GM18519 (cell line): ENCODE measurements at regions not wholly inside any gene's neighbourhood (a gene's known extent, or its start where the extent isn't known, plus 50 kb on each side); places are given as distances from the start of the nearest gene placed in this dataset.
"Not testable (repeated sequence)": the region's sequence is repeated elsewhere in the genome, so short reads cannot be mapped to it uniquely, and the experiment has no call there.

Source experiments
- ATAC-seq: cut with Tn5 transposase; IDR thresholded peaks from one replicate; pipeline ENCODE4 v1.9.1; 2021; ENCODE audit warnings: mild to moderate bottlenecking, moderate library complexity; ENCODE audit not compliant: unreplicated experiment, low FRiP score

DNA sequence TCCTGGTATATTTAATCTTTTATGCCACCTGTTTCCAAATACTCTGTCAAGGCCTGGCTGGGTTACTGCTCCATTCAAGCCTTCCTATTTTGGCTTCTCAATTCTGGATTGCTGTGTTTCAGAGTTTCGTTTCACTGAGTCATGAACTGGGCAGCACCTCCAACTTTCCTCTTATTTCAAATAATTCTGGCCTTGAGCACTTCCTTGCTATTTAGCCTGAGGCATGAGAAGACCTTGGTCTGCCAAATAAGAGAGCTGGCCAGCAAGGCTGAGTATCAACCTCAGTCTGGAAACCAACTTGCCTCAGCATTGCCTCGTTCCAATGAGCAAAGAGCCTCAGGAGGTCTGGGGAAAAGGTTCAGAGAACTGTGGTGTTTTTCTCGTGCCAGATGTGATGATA is 66.6 kb downstream of the TNFAIP3 start:
- no peak for ATAC-seq

DNA sequence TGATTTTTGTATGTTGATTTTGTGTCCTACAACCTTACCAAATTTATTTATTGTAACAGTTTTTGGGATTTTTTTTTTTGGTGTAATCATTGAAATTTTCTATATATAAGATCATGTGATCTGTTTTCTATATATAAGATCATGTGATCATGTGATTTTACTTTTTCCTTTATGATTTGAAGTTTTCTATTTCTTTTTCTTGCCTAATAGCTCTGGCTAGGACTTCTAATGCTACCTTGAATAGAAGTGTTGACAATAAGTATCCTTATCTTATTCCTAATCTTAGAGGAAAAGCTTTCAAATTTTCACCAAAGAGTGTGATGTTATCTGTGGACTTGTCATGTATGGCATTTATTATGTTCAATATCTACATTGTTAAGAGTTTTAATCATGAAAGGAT is 69.7 kb downstream of the TNFAIP3 start:
- ATAC-seq: no peak

- ATAC-seq: no peak
Observed at GRCh38 chr6:137937834-137938233, 70.8 kb downstream of the TNFAIP3 start.

DNA sequence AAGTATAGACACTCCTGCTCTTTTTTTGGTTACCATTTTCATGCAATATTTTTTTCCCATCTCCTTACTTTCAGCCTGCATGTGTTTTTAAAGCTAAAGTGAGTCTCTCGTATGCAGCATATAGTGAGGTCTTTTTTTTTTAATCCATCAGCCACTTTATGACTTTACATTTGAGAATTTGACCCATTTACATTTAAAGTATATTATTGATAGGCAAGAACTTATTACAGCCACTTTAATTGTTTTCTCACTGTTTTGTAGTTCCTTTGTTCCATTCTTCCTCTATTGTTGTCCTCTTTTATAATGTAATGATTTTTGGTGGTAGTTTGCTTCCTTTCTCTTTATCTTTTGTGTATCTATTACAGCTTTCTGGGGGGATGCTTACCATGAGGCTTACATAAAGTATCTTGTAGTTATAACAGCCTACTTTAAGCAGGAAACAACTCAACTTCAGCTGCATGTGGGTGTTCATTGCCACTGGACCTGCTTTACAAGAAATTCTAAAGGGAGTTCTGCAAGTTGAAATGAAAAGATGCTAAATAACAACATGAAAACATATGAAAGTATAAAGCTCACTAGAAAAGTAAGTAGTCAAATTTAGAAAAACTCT is 71.8 kb downstream of the TNFAIP3 start:
- ATAC-seq: no peak

GRCh38 chr6:137941995-137942394 is 74.9 kb downstream of the TNFAIP3 start:
- no peak for ATAC-seq

DNA sequence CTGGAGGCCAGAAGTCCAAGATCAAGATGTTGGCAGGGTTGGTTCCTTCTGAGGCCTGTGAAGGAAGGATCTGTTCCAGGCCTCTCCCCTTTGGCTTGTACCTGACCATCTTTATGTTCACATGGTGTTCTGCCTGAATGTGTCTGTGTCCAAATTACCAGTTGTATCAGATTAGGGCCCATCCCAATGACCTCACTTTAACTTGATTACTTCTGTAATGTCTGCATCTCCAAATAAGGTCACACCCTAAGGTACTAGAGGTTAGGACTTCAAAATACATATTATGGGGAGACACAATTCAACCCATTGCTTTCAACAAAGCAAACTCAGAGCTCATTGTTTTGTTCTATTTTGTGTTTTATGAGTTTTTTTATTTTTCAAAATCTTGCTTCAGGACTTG is 75.7 kb downstream of the TNFAIP3 start:
- ATAC-seq: no peak

DNA sequence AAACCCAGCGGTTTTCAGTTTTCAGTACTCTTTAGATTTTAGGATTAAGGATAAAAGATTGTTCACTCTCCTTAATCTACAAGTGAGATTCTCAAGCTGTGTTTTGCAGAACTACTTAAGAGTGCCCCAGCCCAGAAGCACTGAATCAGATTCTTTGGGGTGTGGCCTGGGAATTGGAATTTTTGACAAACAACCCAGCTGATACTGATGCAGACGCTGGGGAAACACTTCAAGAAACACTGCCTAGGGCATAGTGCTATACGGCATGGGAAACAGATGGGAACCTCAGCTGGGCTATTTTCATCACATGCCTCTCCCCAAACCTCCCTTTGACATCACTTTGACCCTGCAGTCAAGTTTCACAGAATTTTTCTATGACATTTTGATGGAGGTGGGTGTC is 77.3 kb downstream of the TNFAIP3 start:
- ATAC-seq: not testable (repeated sequence)

GRCh38 chr6:137944793-137945498 is 77.9 kb downstream of the TNFAIP3 start:
- no peak for ATAC-seq

GRCh38 chr6:137949686-137950390 is 82.8 kb downstream of the TNFAIP3 start:
- no peak for ATAC-seq

DNA sequence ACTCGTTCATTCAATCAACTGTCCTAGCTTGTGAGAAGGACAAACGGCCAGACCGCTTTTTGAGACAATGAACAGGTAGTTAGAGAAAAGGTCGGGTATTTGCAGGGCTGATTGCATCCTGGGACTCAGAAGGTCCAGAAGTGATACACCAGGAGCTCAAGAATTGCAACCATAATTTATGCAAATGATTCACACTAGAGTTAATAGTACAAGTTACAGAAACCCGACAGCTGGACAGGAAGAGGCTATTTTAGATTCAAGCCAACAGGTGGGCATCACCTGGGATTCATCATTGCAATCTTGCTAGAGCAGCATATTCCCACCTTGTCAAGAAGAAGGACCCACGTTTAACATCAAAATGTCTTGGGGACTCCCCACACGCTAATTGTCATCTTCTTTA is 83.5 kb downstream of the TNFAIP3 start:
- ATAC-seq: no peak

GRCh38 chr6:137951064-137951597 is 84.1 kb downstream of the TNFAIP3 start:
- no peak for ATAC-seq

GRCh38 chr6:137952247-137952646 is 85.2 kb downstream of the TNFAIP3 start:
- no peak for ATAC-seq

GRCh38 chr6:137953761-137954160 is 86.7 kb downstream of the TNFAIP3 start:
- ATAC-seq: no peak

DNA sequence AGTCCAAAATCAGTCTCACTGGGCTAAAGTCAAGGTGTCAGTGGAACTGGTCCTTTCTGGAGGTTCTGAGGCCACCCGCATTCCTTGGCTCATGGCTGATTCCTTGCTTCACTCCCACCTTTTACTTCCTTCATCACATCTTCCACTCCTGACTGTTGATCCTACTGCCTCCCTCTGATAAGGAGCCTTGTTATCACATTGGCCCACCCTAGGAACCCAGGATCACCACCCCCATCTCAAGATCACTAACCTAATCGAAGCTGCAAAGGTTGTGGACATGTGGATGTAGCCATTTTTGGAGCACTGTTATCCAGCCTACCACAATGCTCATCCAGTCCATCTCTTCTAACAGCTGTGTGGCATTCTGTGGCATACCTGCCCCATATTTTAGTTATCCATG is 87.2 kb downstream of the TNFAIP3 start:
- ATAC-seq: no peak

GRCh38 chr6:137956098-137956488 is 89.0 kb downstream of the TNFAIP3 start:
- ATAC-seq: no peak

DNA sequence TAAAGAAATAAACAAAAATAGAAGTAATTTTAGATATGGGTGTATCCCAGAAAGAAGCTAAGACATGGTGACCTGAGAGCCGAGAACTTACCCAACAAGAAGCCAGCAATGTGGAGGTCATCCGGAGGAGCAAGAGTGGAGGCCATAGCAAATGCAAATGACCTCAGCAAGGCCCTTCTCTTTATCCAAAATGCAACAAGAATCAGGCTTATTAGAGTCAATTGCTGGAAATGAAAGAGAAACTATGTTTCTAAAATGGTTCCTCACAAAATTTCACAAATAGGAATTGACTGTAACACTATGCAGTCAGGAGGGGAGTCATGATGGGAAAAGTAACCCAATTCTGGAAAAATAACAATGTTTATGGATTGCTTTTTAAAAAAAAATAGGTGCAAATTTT is 90.4 kb downstream of the TNFAIP3 start:
- no peak for ATAC-seq

DNA sequence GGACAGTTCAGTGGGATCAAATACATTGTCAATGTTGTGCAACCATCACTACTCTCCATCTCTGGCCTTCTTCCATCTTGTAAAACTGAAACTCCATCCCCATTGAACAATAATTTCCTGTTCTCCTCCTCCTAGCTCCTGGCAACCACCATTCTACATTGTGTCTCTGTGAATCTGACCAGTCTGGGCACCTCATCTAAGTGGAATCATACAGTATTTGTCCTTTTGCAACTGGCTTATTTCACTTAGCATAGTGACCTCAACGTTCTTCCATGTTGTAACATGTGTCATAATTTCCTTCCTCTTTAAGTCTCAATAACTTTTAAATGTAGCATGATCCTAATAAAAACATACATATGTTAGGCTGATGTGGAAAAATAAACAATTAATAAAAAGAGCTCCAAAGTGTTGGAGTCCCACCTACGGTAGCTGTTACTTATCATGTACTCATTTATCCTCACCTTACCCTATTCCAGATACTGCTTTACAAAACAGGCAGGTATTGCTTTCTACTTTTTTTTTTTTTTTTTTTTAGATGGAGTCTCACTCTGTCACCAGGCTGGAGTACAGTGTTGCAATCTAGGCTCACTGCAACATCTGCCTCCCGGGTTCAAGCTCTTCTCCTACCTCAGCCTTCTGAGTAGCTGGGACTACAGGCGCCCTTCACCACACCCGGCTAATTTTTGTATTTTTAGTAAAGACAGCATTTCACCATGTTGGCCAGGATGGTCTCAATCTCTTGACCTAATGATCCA is 91.9 kb downstream of the TNFAIP3 start:
- no peak for ATAC-seq

DNA sequence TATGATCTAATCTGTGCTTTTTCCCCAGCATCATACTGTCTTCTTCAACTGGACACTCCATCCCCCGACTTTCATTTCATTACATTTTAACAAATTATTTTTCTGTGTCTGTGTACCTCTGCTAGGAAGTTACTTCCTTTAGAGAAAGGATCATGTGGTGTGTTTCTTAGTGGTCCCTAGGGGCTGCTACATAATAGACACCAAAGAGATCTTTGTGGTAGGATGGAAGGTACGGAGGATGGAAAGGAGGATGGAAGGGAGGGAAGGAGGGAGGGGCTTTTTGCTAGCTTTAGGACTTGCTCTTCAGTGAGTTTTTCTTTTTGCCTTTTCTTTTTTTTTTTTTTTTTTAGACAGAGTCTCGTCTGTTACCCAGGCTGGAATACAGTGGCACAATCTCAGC is 95.7 kb downstream of the TNFAIP3 start:
- ATAC-seq: no peak

GRCh38 chr6:137964876-137965275 is 97.8 kb downstream of the TNFAIP3 start:
- ATAC-seq: no peak

GRCh38 chr6:137967689-137968454 is 100.8 kb downstream of the TNFAIP3 start:
- no peak for ATAC-seq
